Duodenal mucosa (tissue), 2 donors: ENCODE measurements at regions not wholly inside any gene's neighbourhood (a gene's known extent, or its start where the extent isn't known, plus 50 kb on each side); places are given as distances from the start of the nearest gene placed in this dataset.

Experiments used
- H3K27ac ChIP-seq: one replicate; pipeline ENCODE4 v1.7.0; 2013; ENCODE audit warnings: low read depth, low read length
- H3K27me3 ChIP-seq, 2 donors: one replicate each; pipeline ENCODE4 v1.7.0; 2013; ENCODE audit warnings: low read length in 2 of 2, control low read depth in 1 of 2; ENCODE audit not compliant: insufficient read depth in 2 of 2, control insufficient read depth in 1 of 2
- H3K36me3 ChIP-seq, 2 donors: one replicate each; pipeline ENCODE4 v1.7.0; 2013; ENCODE audit warnings: low read length in 2 of 2, control low read depth in 1 of 2; ENCODE audit not compliant: insufficient read depth in 2 of 2, control insufficient read depth in 1 of 2
- H3K4me1 ChIP-seq, 2 donors: one replicate each; pipeline ENCODE4 v1.7.0; 2013; ENCODE audit warnings: low read length in 2 of 2, control low read depth in 1 of 2; ENCODE audit not compliant: insufficient read depth in 2 of 2, control insufficient read depth in 1 of 2
- H3K4me3 ChIP-seq, 2 donors: one replicate each; pipeline ENCODE4 v1.7.0; 2013; ENCODE audit warnings: low read length in 2 of 2, low read depth in 1 of 2
- H3K9ac ChIP-seq, 2 donors: one replicate each; pipeline ENCODE4 v1.7.0; 2013; ENCODE audit warnings: low read length in 2 of 2, low read depth in 1 of 2
- H3K9me3 ChIP-seq, 2 donors: one replicate each; pipeline ENCODE4 v1.7.0; 2013; ENCODE audit warnings: low read length in 2 of 2, control low read depth in 1 of 2; ENCODE audit not compliant: control insufficient read depth in 1 of 2

GRCh38 chrX:20333672-20334071, 67.0 kb upstream of the RPS6KA3 start:
- Histone ChIP-seq H3K4me3 (no peak overlapping the region), H3K27ac (no peak overlapping the region), H3K9me3 (no peaks in the 10 kb centered on the region), H3K4me1 (no peaks in the 10 kb centered on the region), H3K36me3 (no peaks in the 10 kb centered on the region), H3K9ac (no peak overlapping the region), H3K27me3 (no peaks in the 10 kb centered on the region)

- Histone ChIP-seq H3K4me1 (no peaks in the 10 kb centered on the region), H3K9ac (no peak overlapping the region), H3K36me3 (no peaks in the 10 kb centered on the region), H3K4me3 (no peak overlapping the region), H3K9me3 (no peaks in the 10 kb centered on the region), H3K27me3 (no peaks in the 10 kb centered on the region), H3K27ac (no peak overlapping the region)
Observed at GRCh38 chrX:20330545-20330944, 63.8 kb upstream of the RPS6KA3 start.

GRCh38 chrX:20329435-20329834, 62.7 kb upstream of the RPS6KA3 start:
- Histone ChIP-seq H3K27me3 (no peaks in the 10 kb centered on the region), H3K36me3 (no peaks in the 10 kb centered on the region), H3K27ac (no peak overlapping the region), H3K9ac (no peak overlapping the region), H3K4me1 (no peaks in the 10 kb centered on the region), H3K9me3 (no peaks in the 10 kb centered on the region), H3K4me3 (no peak overlapping the region)

DNA sequence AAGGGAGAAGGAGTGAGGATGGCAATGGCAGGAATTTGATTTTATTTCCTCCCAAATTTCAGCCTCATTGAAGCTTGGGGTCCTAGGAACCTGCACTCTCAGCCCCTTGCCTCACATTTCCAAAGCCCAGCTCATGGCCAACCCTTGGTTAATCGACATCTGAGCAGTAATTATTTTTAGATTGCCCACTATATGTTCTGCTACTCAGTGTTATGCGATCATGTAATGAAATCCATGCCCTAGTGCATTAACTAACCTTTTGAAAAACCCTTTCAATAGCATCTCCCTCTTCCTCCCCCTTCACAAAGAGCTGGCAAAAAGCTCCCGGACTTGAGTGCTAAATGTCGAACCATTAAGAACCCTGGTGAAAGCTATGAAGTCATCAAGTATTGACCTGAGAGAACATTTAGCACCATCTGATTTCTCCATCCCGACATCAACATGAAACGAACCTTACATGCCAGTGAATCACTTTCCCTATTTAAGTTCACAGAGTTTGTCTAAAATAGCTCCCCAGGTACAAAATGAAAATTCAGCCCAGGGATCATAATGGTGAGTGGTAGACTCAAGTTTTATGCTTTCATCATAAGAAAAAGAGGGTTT, 59.2 kb upstream of the RPS6KA3 start:
- no peak overlapping the region for H3K27ac ChIP-seq

DNA sequence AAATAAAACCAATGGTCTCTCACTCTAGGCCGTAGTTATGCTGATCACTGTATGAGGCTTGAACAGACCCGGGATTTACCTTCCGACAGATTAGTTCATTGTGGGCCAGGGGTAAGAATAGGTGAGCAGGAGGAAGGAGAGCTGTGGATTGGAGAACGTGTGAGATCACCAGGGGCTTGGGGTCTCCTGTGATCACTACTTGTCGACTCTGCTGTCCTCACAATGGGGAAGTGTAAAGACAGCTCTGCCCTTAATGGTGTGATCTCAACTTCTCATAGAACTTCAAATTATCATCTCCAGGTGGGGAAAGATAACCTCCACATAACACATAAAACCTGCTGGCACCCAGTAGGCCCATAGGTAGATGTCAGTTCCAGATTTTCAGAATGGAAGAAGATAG, 56.2 kb upstream of the RPS6KA3 start:
- Histone ChIP-seq H3K36me3 (no peaks in the 10 kb centered on the region), H3K27me3 (no peaks in the 10 kb centered on the region), H3K4me3 (no peak overlapping the region), H3K9ac (no peak overlapping the region), H3K4me1 (peaks cover 4 to 11% of the 10 kb centered on the region in 2 donors), H3K27ac (no peak overlapping the region), H3K9me3 (no peaks in the 10 kb centered on the region)

More for the DNA sequence above, 59.2 kb upstream of the RPS6KA3 start:
- Histone ChIP-seq H3K9me3 (no peaks in the 10 kb centered on the region), H3K4me1 (peaks cover 4 to 7% of the 10 kb centered on the region in 2 donors), H3K9ac (no peak overlapping the region), H3K27me3 (no peaks in the 10 kb centered on the region), H3K4me3 (no peak overlapping the region), H3K36me3 (no peaks in the 10 kb centered on the region)

DNA sequence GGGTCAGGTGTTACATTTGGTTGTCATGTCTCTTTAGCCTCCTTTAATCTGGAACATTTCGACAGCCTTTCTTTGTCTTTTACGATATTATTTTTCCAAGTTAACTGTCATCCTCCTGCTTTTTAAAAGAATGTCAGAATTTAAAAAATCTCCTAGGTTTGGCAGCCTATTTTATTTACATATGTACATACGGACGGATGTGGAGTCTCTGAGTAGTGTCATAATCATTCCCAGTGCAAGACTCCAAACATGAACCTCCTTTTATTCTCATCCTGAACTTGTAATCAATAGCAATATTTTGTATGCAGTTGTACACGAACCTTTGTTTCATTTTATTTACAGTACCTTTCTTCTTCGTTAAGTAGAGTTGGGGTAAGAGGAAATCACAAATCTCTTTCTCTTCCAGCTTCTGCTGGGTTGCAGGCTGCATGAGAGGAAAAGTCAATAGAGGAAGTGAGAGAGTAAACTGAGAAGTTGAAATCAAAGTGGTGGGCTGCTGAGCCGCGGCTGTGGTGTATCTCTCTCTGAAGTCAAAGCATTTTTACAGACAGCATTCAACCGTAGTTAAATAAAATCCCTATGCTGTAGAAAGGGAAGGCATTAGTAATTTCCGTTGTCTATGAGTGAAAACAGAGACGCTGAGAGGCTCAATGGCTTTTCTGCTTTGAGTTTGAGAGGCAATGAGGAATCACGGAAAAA, 53.9 kb upstream of the RPS6KA3 start:
- peaks cover 4 to 11% of the 10 kb centered on the region in 2 donors for H3K4me1 ChIP-seq
- H3K27ac ChIP-seq, result no peak overlapping the region
- H3K9me3 ChIP-seq, result no peaks in the 10 kb centered on the region
- H3K9ac ChIP-seq, result no peak overlapping the region
- no peak overlapping the region for H3K4me3 ChIP-seq
- no peaks in the 10 kb centered on the region for H3K36me3 ChIP-seq
- H3K27me3 ChIP-seq, result no peaks in the 10 kb centered on the region

- H3K36me3 ChIP-seq, result no peaks in the 10 kb centered on the region
Observed at GRCh38 chrX:20319054-20319453, 52.3 kb upstream of the RPS6KA3 start.

GRCh38 chrX:20317873-20318272, 51.2 kb upstream of the RPS6KA3 start:
- H3K27me3 ChIP-seq, result no peaks in the 10 kb centered on the region
- H3K9ac ChIP-seq, result no peak overlapping the region
- peaks cover 4 to 11% of the 10 kb centered on the region in 2 donors for H3K4me1 ChIP-seq
- no peak overlapping the region for H3K27ac ChIP-seq
- H3K36me3 ChIP-seq, result no peaks in the 10 kb centered on the region
- no peak overlapping the region for H3K4me3 ChIP-seq
- no peaks in the 10 kb centered on the region for H3K9me3 ChIP-seq

More at GRCh38 chrX:20319054-20319453, 52.3 kb upstream of the RPS6KA3 start:
- Histone ChIP-seq H3K27ac (no peak overlapping the region), H3K4me1 (peaks cover 4 to 11% of the 10 kb centered on the region in 2 donors), H3K4me3 (no peak overlapping the region), H3K27me3 (no peaks in the 10 kb centered on the region), H3K9me3 (no peaks in the 10 kb centered on the region), H3K9ac (no peak overlapping the region)
